ENCODE measurements at regions not wholly inside any gene's neighbourhood (a gene's known extent, or its start where the extent isn't known, plus 50 kb on each side); places are given as distances from the start of the nearest gene placed in this dataset.

GRCh38 chr1:56287721-56288120 is 291.6 kb downstream of the PLPP3 start:
- H3K79me2 ChIP-seq (ENCODE audit: insufficient read depth) = no peaks in the 10 kb centered on the region
- H3K4me2 ChIP-seq (ENCODE audit: unreplicated experiment) = no peak overlapping the region
- H3K4me3 ChIP-seq = no peak overlapping the region
- TF ChIP-seq EZH2 (IDR thresholded peaks at IDR 0.05; ENCODE audit: insufficient read depth, poor library complexity, severe bottlenecking) (no peak), EZH2phosphoT487 (IDR thresholded peaks at IDR 0.05; ENCODE audit: insufficient read depth, low read depth) (no peak)
- DNase-seq = no peak
- no peaks in the 10 kb centered on the region for H3K4me1 ChIP-seq (ENCODE audit: insufficient read depth)
- 83 to 86% methylated on average over 5 of the region's 5 CpGs for WGBS, 2 experiments (ENCODE audit: low coverage in 1 of 2, low lambda C conversion rate in 2 of 2, missing lambda C conversion rate in 2 of 2)
- no peaks in the 10 kb centered on the region for H3K9me2 ChIP-seq (ENCODE audit: insufficient read depth)
- H4K20me1 ChIP-seq (ENCODE audit: insufficient read depth) = no peaks in the 10 kb centered on the region
- no peak overlapping the region for H3K27ac ChIP-seq
- H3K27me3 ChIP-seq (replicated peaks; ENCODE audit: insufficient read depth) = no peaks in the 10 kb centered on the region
- H2AFZ ChIP-seq = no peak overlapping the region
- no peaks in the 10 kb centered on the region for H3K9me3 ChIP-seq (ENCODE audit: low read depth)
- no peaks in the 10 kb centered on the region for H3K36me3 ChIP-seq (ENCODE audit: low read depth)
- H3F3A ChIP-seq (ENCODE audit: insufficient read depth) = no peaks in the 10 kb centered on the region
- no peak overlapping the region for H3K9ac ChIP-seq
- in situ Hi-C loops (cut with MboI) = no loop called here

GRCh38 chr1:56286956-56287355 is 292.4 kb downstream of the PLPP3 start:
- H3K27me3 ChIP-seq (replicated peaks; ENCODE audit: insufficient read depth) = no peaks in the 10 kb centered on the region
- no peaks in the 10 kb centered on the region for H3K79me2 ChIP-seq (ENCODE audit: insufficient read depth)
- H2AFZ ChIP-seq = no peak overlapping the region
- H3F3A ChIP-seq (ENCODE audit: insufficient read depth) = no peaks in the 10 kb centered on the region
- no peak overlapping the region for H3K9ac ChIP-seq
- H3K4me2 ChIP-seq (ENCODE audit: unreplicated experiment) = no peak overlapping the region
- H3K27ac ChIP-seq = no peak overlapping the region
- TF ChIP-seq EZH2phosphoT487 (IDR thresholded peaks at IDR 0.05; ENCODE audit: insufficient read depth, low read depth) = no peak
- TF ChIP-seq EZH2 (IDR thresholded peaks at IDR 0.05; ENCODE audit: insufficient read depth, poor library complexity, severe bottlenecking) = no peak
- H3K4me1 ChIP-seq (ENCODE audit: insufficient read depth) = no peaks in the 10 kb centered on the region
- DNase-seq = peak; percentile 62
- in situ Hi-C loops (cut with MboI) = no loop called here
- no peaks in the 10 kb centered on the region for H3K36me3 ChIP-seq (ENCODE audit: low read depth)
- 92 to 100% methylated on average over 1 of the region's 1 CpG for WGBS, 2 experiments (ENCODE audit: low coverage in 1 of 2, low lambda C conversion rate in 2 of 2, missing lambda C conversion rate in 2 of 2)
- H4K20me1 ChIP-seq (ENCODE audit: insufficient read depth) = no peaks in the 10 kb centered on the region
- H3K9me2 ChIP-seq (ENCODE audit: insufficient read depth) = no peaks in the 10 kb centered on the region
- no peak overlapping the region for H3K4me3 ChIP-seq
- no peaks in the 10 kb centered on the region for H3K9me3 ChIP-seq (ENCODE audit: low read depth)

GRCh38 chr1:56286506-56286905 is 292.9 kb downstream of the PLPP3 start:
- no peaks in the 10 kb centered on the region for H3F3A ChIP-seq (ENCODE audit: insufficient read depth)
- H3K27ac ChIP-seq = no peak overlapping the region
- H3K36me3 ChIP-seq (ENCODE audit: low read depth) = no peaks in the 10 kb centered on the region
- H3K4me2 ChIP-seq (ENCODE audit: unreplicated experiment) = no peak overlapping the region
- in situ Hi-C loops (cut with MboI) = no loop called here
- H3K4me3 ChIP-seq = no peak overlapping the region
- no peaks in the 10 kb centered on the region for H3K9me3 ChIP-seq (ENCODE audit: low read depth)
- no peaks in the 10 kb centered on the region for H3K9me2 ChIP-seq (ENCODE audit: insufficient read depth)
- H3K27me3 ChIP-seq (replicated peaks; ENCODE audit: insufficient read depth) = no peaks in the 10 kb centered on the region
- TF ChIP-seq EZH2 (IDR thresholded peaks at IDR 0.05; ENCODE audit: insufficient read depth, poor library complexity, severe bottlenecking) (no peak), EZH2phosphoT487 (IDR thresholded peaks at IDR 0.05; ENCODE audit: insufficient read depth, low read depth) (no peak)
- no peak for DNase-seq
- no peaks in the 10 kb centered on the region for H3K4me1 ChIP-seq (ENCODE audit: insufficient read depth)
- H3K79me2 ChIP-seq (ENCODE audit: insufficient read depth) = no peaks in the 10 kb centered on the region
- no peaks in the 10 kb centered on the region for H4K20me1 ChIP-seq (ENCODE audit: insufficient read depth)
- H2AFZ ChIP-seq = no peak overlapping the region
- H3K9ac ChIP-seq = no peak overlapping the region

GRCh38 chr1:56285554-56286402 is 293.6 kb downstream of the PLPP3 start:
- H3K4me1 ChIP-seq (ENCODE audit: insufficient read depth) = no peaks in the 10 kb centered on the region
- no peaks in the 10 kb centered on the region for H3F3A ChIP-seq (ENCODE audit: insufficient read depth)
- no peak overlapping the region for H3K4me3 ChIP-seq
- H3K27me3 ChIP-seq (replicated peaks; ENCODE audit: insufficient read depth) = no peaks in the 10 kb centered on the region
- no peaks in the 10 kb centered on the region for H3K36me3 ChIP-seq (ENCODE audit: low read depth)
- no peak for TF ChIP-seq EZH2phosphoT487 (IDR thresholded peaks at IDR 0.05; ENCODE audit: insufficient read depth, low read depth)
- no peak for TF ChIP-seq EZH2 (IDR thresholded peaks at IDR 0.05; ENCODE audit: insufficient read depth, poor library complexity, severe bottlenecking)
- H2AFZ ChIP-seq = no peak overlapping the region
- in situ Hi-C loops (cut with MboI) = no loop called here
- H3K27ac ChIP-seq = no peak overlapping the region
- H3K9ac ChIP-seq = no peak overlapping the region
- 80 to 90% methylated on average over 4 of the region's 4 CpGs for WGBS, 2 experiments (ENCODE audit: low coverage in 1 of 2, low lambda C conversion rate in 2 of 2, missing lambda C conversion rate in 2 of 2)
- H3K9me2 ChIP-seq (ENCODE audit: insufficient read depth) = no peaks in the 10 kb centered on the region
- no peaks in the 10 kb centered on the region for H4K20me1 ChIP-seq (ENCODE audit: insufficient read depth)
- no peaks in the 10 kb centered on the region for H3K9me3 ChIP-seq (ENCODE audit: low read depth)
- DNase-seq = no peak
- H3K79me2 ChIP-seq (ENCODE audit: insufficient read depth) = no peaks in the 10 kb centered on the region
- H3K4me2 ChIP-seq (ENCODE audit: unreplicated experiment) = no peak overlapping the region
